GM18909 (cell line): ENCODE measurements at regions not wholly inside any gene's neighbourhood (a gene's known extent, or its start where the extent isn't known, plus 50 kb on each side); places are given as distances from the start of the nearest gene placed in this dataset.

Source experiments
- ATAC-seq: cut with Tn5 transposase; IDR thresholded peaks from one replicate; pipeline ENCODE4 v1.9.1; 2021; ENCODE audit warnings: mild to moderate bottlenecking; ENCODE audit not compliant: unreplicated experiment, poor library complexity

DNA sequence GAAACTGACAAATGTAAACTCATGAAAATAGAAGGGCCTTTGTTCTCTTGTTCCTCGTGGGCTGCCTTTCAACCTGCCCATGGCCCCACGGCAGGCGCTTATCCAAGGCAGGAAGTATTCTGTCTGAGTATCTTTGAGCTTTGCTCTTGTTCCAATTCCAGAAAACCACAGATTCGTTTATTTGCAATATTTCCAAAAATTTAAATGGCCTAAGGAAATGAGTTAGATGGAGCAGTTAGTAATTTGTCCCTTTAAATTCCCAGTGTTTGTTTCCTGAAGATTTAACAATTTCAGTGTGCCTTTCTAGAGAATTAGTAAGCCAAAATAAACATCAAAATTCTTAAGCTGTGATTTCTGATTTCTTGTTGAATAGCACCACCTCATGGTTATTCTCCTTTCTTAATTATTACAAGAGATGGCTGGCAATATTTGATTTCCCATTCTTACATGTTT, 299.4 kb upstream of the RASA1 start:
- no peak for ATAC-seq

DNA sequence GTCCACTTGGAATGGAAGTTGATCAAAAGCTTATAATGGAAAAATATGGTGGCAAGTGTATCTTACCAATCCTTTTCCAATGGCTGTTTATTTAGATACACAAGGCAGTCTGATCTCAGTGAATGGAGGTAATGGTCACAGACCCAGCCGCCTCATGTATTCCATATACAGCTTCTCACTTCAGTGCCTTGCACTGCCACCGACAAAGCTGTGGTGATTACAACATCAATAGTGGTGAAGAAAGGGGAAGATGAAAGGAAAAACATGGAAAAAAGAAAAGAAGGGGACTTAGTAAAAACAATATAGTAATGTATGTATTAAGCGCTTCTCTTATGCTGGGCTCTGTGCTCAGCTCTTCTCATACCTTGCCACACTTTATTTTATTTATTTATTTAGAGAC, 297.3 kb upstream of the RASA1 start:
- ATAC-seq = no peak

DNA sequence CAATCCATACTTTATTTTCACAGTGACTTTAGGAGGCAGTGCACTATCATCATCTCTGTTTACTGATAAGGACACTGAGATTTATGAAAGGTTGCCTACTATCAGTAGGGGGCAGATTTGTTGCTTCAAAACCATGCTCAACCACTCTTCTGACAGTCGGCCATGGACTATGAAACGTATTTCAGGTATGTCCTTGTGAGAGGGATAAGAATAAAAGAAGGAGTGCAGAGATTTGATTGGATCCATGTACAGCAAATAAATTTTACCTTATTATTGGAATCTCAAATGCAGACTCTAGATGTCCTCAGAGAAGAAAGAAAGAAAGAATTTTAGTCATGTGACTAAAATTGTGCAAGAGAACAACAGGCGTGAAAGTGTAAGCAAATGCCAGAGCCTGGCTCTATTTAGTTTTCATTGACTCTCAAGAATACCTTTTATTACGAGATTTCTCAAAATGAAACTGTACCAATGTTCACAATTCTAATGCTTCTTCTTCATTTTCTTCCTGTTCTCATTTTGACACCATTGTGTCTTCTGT, 296.6 kb upstream of the RASA1 start:
- ATAC-seq = peak; percentile 61

DNA sequence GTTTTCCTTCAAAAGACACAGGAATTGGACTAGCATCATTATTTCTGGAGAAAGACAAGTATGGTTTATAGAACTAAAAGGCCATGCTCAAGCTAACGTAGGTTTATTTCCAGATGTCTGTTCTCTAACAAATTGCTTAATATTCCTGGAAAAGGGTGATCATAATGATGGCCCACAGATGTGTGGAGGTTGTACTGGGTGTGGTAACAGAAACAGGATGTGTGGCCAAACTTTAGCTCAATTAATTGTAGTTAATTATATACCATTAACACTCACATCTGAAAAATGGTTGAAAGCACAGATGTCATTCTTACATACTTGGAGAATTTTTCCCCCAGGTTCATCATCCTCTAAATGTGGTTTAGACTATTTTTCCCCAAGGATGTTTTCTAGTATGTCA, 292.7 kb upstream of the RASA1 start:
- ATAC-seq = no peak

DNA sequence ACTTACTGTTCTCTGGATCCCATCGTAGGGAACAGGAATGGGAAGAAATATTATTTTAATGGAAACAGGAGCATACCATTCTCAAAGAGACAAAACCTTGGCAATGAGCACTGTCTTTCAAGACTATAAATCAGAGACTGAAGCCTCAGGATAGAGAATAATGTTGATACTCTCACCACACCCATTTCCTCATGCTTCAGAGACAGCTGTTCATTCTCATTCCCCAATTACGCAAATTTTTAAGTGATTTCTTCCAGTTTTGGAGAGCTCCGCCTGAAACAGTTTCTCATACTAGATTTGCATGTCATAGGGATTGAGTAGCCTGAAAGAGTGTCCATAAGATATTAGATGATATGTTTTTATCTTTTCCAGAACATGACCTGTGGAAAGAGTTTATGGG, 290.5 kb upstream of the RASA1 start:
- no peak for ATAC-seq

DNA sequence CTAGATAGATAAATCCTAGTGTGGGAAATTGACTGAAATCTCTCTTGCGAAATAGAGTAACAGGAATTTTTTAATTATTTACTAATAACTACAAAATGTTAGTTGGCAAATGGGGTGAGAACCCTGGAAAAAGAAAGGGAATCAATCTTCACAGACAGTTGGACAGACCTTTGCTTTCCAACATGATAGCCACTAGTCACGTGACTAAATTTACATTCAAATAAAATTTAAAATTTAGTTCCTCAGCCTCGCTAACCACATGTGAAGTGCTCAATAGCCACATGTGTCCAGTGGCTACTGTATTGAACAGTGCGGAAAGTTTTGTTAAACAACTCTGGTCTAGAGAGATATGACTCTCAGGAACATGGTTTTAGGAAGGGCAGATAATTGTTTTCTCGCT, 289.9 kb upstream of the RASA1 start:
- ATAC-seq = no peak

DNA sequence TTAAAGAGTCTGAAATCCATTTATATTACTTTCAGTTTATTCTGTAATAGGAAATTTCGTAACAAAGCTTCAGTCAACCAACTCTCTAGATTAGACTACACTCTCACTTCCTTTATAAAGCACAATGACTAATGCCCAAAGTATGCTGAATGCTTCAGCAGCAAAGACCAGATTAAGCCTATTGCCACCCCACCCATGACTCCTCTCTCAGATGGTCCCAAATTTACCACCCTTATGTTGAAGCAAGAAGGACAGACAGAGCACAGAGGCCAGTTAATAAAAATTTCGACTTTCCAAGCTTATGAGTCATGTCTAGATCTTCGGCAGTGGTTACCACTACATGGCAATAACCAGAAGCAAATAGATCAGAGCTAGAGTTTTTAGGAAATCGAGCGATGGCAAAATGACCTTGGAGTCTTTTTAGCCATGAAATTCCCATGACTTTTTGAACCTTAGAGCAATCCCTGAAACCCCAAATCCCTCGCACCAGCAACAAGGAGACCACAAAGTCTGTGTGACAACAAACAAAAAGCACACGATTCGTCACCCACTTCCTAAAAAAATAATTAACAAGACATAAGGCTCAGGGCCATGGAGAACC, 287.8 kb upstream of the RASA1 start:
- peak; percentile 65 for ATAC-seq

DNA sequence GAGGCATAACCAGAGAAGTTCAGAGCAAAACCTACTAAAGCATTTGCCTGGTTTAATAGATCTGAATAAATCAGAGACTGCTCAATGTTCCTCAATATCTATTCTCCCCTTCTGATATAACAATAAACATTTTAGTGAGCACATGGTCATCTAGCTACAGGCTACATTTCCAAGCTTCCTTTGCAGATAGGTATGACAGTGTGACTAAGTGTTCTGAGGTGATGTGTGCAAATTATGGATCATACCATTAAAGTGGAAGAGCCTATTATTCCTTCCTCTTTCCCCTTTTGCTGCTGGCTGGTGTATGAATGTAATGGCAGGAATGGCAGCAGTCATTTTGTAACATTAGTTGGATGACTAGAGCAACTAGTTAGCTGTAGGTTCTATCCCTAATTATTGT, 285.8 kb upstream of the RASA1 start:
- no peak for ATAC-seq

DNA sequence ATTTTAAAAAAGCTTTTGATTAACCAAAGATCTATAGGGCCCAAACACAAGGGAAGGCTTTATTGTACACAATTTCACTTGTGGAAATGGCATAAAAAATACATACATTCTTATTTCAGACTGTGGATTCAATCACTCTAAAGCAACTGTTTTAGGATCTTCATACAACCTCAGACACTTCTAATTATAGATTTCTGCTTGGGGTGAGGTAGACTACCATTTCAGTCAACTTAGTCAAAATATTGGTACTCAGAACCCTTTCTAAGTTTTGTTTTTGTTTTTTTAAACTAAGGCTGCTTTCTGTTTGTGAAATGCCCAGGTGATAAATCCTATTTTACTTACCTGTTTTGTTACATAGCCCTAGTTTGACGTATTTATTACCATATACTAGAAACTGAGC, 284.5 kb upstream of the RASA1 start:
- no peak for ATAC-seq

DNA sequence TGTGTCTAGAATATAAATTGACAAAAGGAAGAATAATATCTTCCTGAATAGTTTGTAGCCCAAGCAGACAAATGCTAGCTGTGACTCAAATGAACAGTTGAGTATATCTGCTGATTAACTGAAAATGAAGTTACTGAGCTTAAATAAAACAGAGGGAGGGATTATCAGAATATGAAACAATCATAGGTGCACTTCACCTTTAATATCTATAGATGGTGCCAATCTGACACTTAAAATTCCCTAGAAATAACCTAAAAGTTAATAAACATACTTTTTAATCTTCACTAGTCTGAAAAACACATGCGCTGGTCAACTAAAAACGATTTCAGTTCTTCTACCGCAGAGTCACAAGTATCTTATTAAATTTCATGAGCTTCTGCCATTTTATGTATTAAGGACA, 280.8 kb upstream of the RASA1 start:
- ATAC-seq = no peak

DNA sequence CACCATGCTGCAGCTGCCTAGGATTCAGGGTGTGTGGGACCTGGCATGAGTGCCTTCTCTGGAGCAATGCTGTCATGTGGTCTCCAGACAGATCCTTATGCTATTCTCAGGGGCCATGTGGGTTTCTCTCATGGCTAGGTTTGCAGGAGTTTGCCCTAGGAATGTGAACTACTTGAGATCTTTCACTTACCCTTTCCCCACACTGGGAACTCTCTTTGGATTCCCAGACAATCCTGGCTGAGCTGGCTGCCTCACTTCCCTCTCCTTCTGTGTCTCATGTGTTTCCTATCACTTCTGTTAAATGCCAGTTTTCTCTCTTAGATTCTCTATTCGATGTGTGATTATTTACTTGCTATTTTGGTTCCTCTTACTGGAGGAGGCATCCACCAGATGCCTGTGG, 270.2 kb upstream of the RASA1 start:
- no peak for ATAC-seq

DNA sequence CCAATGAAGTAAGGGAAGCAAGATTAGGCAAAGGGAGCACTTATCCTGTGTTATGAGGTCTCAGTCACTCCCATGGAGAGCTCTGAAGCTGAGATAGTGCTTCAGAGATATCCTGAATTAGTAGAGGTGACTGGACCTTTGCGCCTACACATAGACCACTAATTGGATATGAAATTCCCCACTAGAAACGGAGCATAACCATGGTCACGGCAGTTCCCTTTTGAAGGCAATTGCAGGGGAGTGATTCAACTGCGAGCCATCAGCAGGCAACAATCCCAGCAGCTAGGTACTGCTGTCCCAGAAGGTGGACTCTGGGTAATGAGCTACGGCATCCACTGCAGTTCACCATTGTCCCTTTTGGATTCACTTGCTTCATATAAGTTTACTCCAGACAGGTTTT, 267.7 kb upstream of the RASA1 start:
- no peak for ATAC-seq

DNA sequence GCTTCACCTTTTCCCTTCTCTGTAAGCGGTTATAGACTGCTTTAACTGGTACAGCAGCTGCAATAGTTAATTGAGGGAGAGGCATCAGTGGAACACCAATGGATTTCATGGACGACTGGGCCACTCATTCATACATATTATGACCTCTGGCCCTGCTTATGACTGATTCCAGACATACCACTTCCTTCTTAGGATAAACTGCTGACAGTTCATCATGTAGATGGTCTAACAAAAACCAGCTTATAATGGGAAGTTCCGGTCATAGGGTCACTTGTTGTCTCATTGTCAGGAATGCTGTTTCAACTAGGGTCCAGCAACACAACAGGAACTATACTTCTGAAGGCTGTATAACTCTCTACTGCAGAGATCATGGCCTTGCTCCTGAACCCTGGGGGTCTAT, 265.2 kb upstream of the RASA1 start:
- no peak for ATAC-seq

DNA sequence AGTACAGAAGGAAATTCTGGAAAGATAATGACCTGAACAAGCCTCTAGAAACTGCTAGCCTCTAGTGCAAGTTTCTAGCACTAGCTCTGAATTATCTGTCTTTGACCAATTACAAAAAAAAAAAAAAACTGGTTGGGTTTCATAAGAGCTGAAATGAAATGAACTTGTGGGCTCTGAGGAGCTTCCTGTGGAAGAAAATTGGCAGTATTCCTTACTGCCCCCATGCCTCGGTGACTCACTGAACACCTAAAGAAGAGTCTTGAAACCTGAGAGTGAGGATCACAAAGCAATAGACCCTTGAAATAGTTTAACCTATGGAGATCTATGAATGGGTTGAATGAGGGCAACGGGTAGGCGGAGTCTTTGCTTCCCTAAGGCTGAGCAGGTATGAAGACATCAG, 263.6 kb upstream of the RASA1 start:
- ATAC-seq = no peak

DNA sequence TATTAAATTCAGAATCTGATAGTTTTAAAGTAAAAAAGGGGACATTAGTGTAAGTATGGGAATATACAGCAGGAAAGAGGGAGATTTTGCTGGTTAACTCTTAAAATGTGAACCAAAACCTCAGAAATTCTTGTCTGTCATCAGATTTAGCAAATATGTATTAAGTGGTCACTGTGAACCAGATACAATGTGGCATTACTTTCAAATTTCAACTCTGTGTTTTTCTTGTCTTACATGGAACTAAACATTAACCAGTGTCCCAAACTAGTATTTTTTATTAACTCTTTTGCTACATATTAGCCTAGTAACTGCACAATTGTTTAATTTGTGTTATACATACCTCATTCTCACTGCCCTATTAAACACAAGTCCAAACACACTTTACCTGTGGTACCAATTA, 259.9 kb upstream of the RASA1 start:
- no peak for ATAC-seq

DNA sequence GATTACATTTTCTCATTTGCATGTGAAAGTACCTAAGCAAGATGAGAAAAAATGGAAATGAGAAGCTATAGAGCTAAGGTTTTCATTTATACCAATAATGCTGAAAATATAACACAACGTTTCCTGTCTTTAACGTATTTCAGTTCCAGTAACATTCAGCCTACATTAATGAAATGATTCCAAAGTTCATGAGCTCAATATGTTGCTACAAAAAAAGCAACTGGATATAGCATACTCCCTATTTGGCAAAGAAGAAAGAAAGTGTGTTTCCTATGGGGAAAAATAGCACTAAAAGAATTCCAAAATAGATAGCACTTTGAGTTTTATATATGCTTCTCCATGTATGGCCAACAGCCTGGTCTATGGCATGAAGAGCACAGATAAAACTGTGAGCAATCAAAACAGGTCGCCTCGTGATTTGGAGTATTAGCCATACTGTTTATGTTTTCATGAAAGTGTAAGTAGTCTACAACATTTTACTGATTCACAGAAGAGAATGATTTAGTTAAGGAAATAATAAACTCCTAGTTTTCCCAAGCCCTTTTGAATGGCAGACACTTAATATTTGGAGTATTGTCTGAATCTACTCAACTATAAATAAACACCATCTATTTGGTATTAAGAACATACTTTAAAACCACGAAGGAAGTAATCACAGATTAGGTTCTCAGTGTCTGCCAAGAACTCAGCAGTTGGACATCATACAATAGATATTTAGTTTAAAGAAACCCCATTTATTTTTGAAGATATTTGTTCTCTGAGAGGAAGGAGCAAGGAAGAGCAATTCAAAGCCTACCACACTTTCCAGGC, 258.7 kb upstream of the RASA1 start:
- no peak for ATAC-seq

DNA sequence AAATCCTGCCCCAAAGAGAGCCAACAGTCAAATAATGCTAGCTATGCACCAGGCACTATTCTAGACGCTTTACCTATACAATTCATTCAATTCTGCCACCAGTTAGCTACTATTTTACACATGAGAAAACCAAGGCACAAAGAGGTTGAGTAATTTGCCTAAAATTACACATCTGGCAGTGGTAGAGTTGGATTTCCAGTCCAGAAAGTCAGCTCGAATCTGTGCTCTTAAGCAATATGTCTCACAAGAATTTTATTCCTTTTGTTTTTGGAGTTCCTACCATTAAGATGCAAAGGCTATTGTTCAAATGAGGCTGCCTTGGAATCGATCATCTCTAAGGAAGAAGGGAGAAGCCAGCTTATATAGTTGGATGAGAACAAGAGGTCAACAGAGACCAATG, 256.9 kb upstream of the RASA1 start:
- no peak for ATAC-seq

DNA sequence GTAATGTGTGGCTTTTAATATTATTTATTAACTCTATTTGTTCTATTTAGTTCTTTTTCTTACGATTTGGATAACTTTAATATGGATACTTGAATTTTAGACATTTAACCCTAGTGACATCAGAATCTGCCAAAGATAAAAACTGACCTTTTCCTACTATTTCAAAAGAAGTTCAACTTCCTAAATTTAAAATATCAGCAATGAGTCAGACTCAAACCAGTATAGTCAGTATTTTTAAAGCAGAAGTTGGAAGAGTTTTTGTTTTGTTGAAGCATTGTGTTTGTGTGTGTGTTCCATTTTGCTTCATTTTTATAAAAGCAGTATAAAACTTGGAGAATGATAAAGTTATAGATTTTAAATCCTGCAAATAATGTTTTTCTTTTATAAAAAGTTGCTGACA, 251.8 kb upstream of the RASA1 start:
- no peak for ATAC-seq

DNA sequence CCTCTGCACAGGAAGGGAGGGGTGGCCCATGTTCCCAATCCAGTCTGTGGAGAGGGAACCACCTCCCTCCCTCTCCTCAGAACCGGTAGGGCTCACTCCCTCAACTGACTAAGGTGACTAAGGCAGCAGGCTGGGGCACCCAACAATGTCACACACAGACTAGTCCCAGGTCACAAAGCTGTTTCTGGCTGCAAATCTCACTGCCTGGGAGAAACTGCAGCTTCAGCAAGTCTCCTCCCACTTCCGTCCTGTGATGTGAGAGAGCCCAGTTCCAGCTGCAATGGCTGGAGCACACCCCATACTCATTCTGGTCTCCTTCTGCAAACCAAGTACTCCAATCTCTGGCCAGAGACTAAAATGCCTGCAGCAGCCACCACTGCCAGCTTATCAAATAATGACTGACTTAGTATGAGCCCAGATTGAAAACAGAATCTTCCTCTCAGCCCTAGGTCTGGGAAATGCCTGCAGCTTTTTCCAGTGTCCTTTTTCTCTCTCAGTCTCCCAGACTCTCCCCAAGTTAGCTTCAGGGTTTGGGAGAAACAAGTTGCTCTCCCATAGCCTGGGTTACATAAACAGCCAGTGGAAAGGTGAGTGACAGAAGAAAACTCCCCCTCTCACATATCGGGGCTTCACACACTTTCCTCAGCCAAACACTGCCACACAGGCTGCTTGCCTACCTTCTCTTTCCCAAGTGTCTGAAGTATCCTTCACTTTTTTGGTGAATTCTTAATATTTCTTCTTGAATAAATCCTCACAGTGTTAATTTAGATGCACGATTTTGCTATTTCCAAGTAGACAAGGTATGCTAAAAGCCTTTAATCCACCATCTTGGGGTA, 247.4 kb upstream of the RASA1 start:
- peak; percentile 90 for ATAC-seq

DNA sequence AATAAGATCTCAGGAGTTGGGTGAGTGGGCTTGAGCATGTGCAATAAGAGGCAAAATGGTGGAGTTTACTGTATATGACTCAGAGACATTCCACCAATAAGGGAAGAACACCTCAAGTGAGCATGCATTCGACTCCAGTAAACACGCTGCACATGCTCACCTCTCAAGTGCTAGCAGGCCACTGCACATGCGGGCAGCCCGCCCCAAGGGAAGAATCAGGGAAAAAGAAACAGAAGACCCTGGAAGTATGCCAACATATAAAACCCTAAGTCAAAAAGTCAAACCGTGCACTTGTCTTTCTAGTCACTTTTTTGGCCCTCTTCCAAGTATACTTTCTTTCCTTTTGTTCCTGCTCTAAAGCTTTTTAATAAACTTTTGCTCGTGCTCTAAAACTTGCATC, 245.3 kb upstream of the RASA1 start:
- no peak for ATAC-seq

DNA sequence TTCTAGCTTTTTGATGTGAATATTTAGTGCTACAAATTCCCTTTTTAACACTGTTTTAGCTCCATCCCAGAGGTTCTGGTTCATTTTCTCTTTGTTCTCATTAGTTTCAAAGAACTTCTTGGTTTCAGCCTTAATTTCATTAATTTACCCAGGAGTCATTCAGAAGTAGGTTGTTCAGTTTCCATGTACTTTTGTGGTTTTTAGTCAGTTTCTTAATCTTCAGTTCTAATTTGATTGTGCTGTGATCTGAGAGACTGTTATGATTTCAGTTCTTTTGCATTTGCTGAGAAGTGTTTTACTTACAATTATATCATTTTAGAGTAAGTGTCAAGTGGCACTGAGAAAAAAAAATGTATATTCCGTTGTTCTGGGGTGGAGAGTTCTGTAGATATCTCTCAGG, 240.1 kb upstream of the RASA1 start:
- no peak for ATAC-seq
